HepG2 (cell line): ENCODE measurements at regions not wholly inside any gene's neighbourhood (a gene's known extent, or its start where the extent isn't known, plus 50 kb on each side); places are given as distances from the start of the nearest gene placed in this dataset.

ENCODE experiments used
- FIP1L1 ChIP-seq: fragments of 200-400 bp; formaldehyde crosslinking; IDR thresholded peaks from 2 replicates; pipeline ENCODE4 v1.6.1; 2018; ENCODE audit warnings: low read depth, mild to moderate bottlenecking, low read length, moderate library complexity, borderline replicate concordance; ENCODE audit not compliant: insufficient read depth
- FOXK2 ChIP-seq: fragments of 450-650 bp; IDR thresholded peaks from 2 replicates; pipeline ENCODE4 v1.6.1; 2016
- GFI1 ChIP-seq: sonication (generic); formaldehyde crosslinking; IDR thresholded peaks from 2 replicates; pipeline ENCODE4 v1.5.0; 2020; ENCODE audit warnings: missing genetic modification reagents, mild to moderate bottlenecking, borderline replicate concordance
- JUN ChIP-seq: sonication (generic); formaldehyde crosslinking; IDR thresholded peaks from 2 replicates; pipeline ENCODE4 v1.4.0; 2020; ENCODE audit warnings: mild to moderate bottlenecking, missing genetic modification reagents
- NCOA2 ChIP-seq: sonication (generic); formaldehyde crosslinking; IDR thresholded peaks from 2 replicates; pipeline ENCODE4 v1.8.0; 2022; ENCODE audit warnings: inconsistent platforms
- NFATC3 ChIP-seq: sonication (generic); formaldehyde crosslinking; IDR thresholded peaks from 2 replicates; pipeline ENCODE4 v1.5.1; 2020; ENCODE audit warnings: mild to moderate bottlenecking, missing genetic modification reagents
- NONO ChIP-seq, 2 experiments: fragments of 450-650 bp in 1 of 2; sonication (generic) in 1 of 2; formaldehyde crosslinking in 1 of 2; IDR thresholded peaks in 1 of 2; conservative IDR thresholded peaks in 1 of 2; 2 replicates each; pipeline versions ENCODE4 v1.6.1 to v1.8.0; 2017 to 2022; ENCODE audit warnings: mild to moderate bottlenecking in 1 of 2, missing genetic modification reagents in 1 of 2, moderate library complexity in 1 of 2
- NPAS2 ChIP-seq: sonication (generic); formaldehyde crosslinking; IDR thresholded peaks from 2 replicates; pipeline ENCODE4 v1.8.0; 2022; ENCODE audit warnings: mild to moderate bottlenecking, missing genetic modification reagents, borderline replicate concordance
- NR1H2 ChIP-seq: sonication (generic); formaldehyde crosslinking; IDR thresholded peaks from 2 replicates; pipeline ENCODE4 v1.8.1; 2022; ENCODE audit warnings: low read depth, missing genetic modification reagents, borderline replicate concordance
- POLR2G ChIP-seq: fragments of 200-400 bp; formaldehyde crosslinking; IDR thresholded peaks from 2 replicates; pipeline ENCODE4 v1.6.1; 2018; ENCODE audit warnings: mild to moderate bottlenecking, low read depth, low read length, moderate library complexity
- RBAK ChIP-seq: sonication (generic); formaldehyde crosslinking; IDR thresholded peaks from 2 replicates; pipeline ENCODE4 v1.5.1; 2020; ENCODE audit warnings: mild to moderate bottlenecking, missing genetic modification reagents
- SSRP1 ChIP-seq: IDR thresholded peaks from 2 replicates; pipeline ENCODE4 v1.6.1; 2016; ENCODE audit warnings: control low read depth
- TP53 ChIP-seq: sonication (generic); formaldehyde crosslinking; conservative IDR thresholded peaks from 2 replicates; pipeline ENCODE4 v1.4.0; 2020; ENCODE audit warnings: missing genetic modification reagents
- ZMYM2 ChIP-seq: sonication (generic); formaldehyde crosslinking; IDR thresholded peaks from 2 replicates; pipeline ENCODE4 v1.8.0; 2022; ENCODE audit warnings: mild to moderate bottlenecking, missing genetic modification reagents
- ZNF230 ChIP-seq: sonication (generic); formaldehyde crosslinking; IDR thresholded peaks from 2 replicates; pipeline ENCODE4 v1.4.0; 2020; ENCODE audit warnings: mild to moderate bottlenecking, missing genetic modification reagents
- ZNF253 ChIP-seq: sonication (generic); formaldehyde crosslinking; IDR thresholded peaks from 2 replicates; pipeline ENCODE4 v1.8.0; 2022; ENCODE audit warnings: mild to moderate bottlenecking, missing genetic modification reagents, borderline replicate concordance
- ZNF33A ChIP-seq: sonication (generic); formaldehyde crosslinking; IDR thresholded peaks from 2 replicates; pipeline ENCODE4 v1.5.1; 2020; ENCODE audit warnings: missing genetic modification reagents, mild to moderate bottlenecking, moderate library complexity, borderline replicate concordance
- ZNF343 ChIP-seq: sonication (generic); formaldehyde crosslinking; IDR thresholded peaks from 2 replicates; pipeline ENCODE4 v1.4.0; 2020; ENCODE audit warnings: mild to moderate bottlenecking, missing genetic modification reagents
- ZNF350 ChIP-seq: sonication (generic); formaldehyde crosslinking; IDR thresholded peaks from 2 replicates; pipeline ENCODE4 v1.4.0; 2020; ENCODE audit warnings: mild to moderate bottlenecking, low read depth, missing genetic modification reagents, borderline replicate concordance
- ZNF44 ChIP-seq: sonication (generic); formaldehyde crosslinking; IDR thresholded peaks from 2 replicates; pipeline ENCODE4 v1.5.1; 2020; ENCODE audit warnings: mild to moderate bottlenecking, missing genetic modification reagents
- ZNF616 ChIP-seq: sonication (generic); formaldehyde crosslinking; IDR thresholded peaks from 2 replicates; pipeline ENCODE4 v1.5.0; 2020; ENCODE audit warnings: low read depth, mild to moderate bottlenecking, missing genetic modification reagents
- TF ChIP-seq, protein P1 (sequence below): sonication (generic); formaldehyde crosslinking; IDR thresholded peaks from 2 replicates; pipeline ENCODE4 v1.4.0; 2020; ENCODE audit warnings: missing genetic modification reagents
- TF ChIP-seq, protein P2 (sequence below): sonication (generic); formaldehyde crosslinking; IDR thresholded peaks from 2 replicates; pipeline ENCODE4 v1.4.0; 2020; ENCODE audit warnings: missing genetic modification reagents, borderline replicate concordance

- TF ChIP-seq, protein P1, sequence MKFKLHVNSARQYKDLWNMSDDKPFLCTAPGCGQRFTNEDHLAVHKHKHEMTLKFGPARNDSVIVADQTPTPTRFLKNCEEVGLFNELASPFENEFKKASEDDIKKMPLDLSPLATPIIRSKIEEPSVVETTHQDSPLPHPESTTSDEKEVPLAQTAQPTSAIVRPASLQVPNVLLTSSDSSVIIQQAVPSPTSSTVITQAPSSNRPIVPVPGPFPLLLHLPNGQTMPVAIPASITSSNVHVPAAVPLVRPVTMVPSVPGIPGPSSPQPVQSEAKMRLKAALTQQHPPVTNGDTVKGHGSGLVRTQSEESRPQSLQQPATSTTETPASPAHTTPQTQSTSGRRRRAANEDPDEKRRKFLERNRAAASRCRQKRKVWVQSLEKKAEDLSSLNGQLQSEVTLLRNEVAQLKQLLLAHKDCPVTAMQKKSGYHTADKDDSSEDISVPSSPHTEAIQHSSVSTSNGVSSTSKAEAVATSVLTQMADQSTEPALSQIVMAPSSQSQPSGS (CRISPR knock-in tag) = no peak
- TF ChIP-seq GFI1 (CRISPR knock-in tag) = no peak
- TF ChIP-seq TP53 (CRISPR knock-in tag) = no peak
- TF ChIP-seq NFATC3 (CRISPR knock-in tag) = no peak
- TF ChIP-seq SSRP1 = peak; percentile 97
- no peak for TF ChIP-seq NCOA2
- TF ChIP-seq POLR2G = peak; percentile 80
- no peak for TF ChIP-seq JUN
- no peak for TF ChIP-seq ZNF230
- no peak for TF ChIP-seq ZNF33A (CRISPR knock-in tag)
- no peak for TF ChIP-seq ZNF44
- no peak for TF ChIP-seq NR1H2 (CRISPR knock-in tag)
- no peak for TF ChIP-seq FOXK2
- TF ChIP-seq, protein P2, sequence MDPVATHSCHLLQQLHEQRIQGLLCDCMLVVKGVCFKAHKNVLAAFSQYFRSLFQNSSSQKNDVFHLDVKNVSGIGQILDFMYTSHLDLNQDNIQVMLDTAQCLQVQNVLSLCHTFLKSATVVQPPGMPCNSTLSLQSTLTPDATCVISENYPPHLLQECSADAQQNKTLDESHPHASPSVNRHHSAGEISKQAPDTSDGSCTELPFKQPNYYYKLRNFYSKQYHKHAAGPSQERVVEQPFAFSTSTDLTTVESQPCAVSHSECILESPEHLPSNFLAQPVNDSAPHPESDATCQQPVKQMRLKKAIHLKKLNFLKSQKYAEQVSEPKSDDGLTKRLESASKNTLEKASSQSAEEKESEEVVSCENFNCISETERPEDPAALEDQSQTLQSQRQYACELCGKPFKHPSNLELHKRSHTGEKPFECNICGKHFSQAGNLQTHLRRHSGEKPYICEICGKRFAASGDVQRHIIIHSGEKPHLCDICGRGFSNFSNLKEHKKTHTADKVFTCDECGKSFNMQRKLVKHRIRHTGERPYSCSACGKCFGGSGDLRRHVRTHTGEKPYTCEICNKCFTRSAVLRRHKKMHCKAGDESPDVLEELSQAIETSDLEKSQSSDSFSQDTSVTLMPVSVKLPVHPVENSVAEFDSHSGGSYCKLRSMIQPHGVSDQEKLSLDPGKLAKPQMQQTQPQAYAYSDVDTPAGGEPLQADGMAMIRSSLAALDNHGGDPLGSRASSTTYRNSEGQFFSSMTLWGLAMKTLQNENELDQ = no peak
- TF ChIP-seq ZMYM2 = peak; percentile 35; the same call in 1 of the 2 replicates
- no peak for TF ChIP-seq RBAK
- TF ChIP-seq NONO (IDR thresholded peaks at IDR 0.05) = no peak
- no peak for TF ChIP-seq NONO (CRISPR knock-in tag; conservative IDR thresholded peaks at IDR 0.05)
- TF ChIP-seq NPAS2 (CRISPR knock-in tag) = no peak
- no peak for TF ChIP-seq ZNF350 (CRISPR knock-in tag)
- no peak for TF ChIP-seq ZNF343 (CRISPR knock-in tag)
- no peak for TF ChIP-seq ZNF616 (CRISPR knock-in tag)
- TF ChIP-seq ZNF253 (CRISPR knock-in tag) = no peak
- 0 out of 2 replicates have a peak, but pooled peaks have one; percentile 45 for TF ChIP-seq FIP1L1
Measured at GRCh38 chr7:138317044-138317596, 142.9 kb upstream of the TRIM24 start (continued).
